Chondrocyte (in vitro differentiated cells): ENCODE measurements at regions not wholly inside any gene's neighbourhood (a gene's known extent, or its start where the extent isn't known, plus 50 kb on each side); places are given as distances from the start of the nearest gene placed in this dataset.

ENCODE experiments used
- DNase-seq: peaks from one replicate; pipeline ENCODE4 v3.0.0; 2021; ENCODE audit warnings: mixed read lengths, low spot score
- H3K27ac Mint-ChIP-seq: one replicate; pipeline ENCODE4 v1.8.0; 2021; ENCODE audit warnings: mild to moderate bottlenecking, moderate library complexity, mixed read lengths; ENCODE audit not compliant: unreplicated experiment
- H3K27me3 Mint-ChIP-seq: 2 replicates; pipeline ENCODE4 v1.8.0; 2021; ENCODE audit warnings: low read depth, mixed read lengths
- H3K36me3 Mint-ChIP-seq: 2 replicates; pipeline ENCODE4 v1.8.0; 2021; ENCODE audit warnings: low read depth, mixed read lengths
- H3K4me1 Mint-ChIP-seq: 2 replicates; pipeline ENCODE4 v1.8.0; 2021; ENCODE audit warnings: low read depth, mild to moderate bottlenecking, mixed read lengths
- H3K4me3 Mint-ChIP-seq: one replicate; pipeline ENCODE4 v1.8.0; 2021; ENCODE audit warnings: mild to moderate bottlenecking, moderate library complexity, mixed read lengths; ENCODE audit not compliant: unreplicated experiment
- H3K9me3 Mint-ChIP-seq: 2 replicates; pipeline ENCODE4 v1.8.0; 2021; ENCODE audit warnings: low read depth, mixed read lengths
- TF ChIP-seq, protein P1 (sequence below): fragments of 200-600 bp; sonication (generic); IDR thresholded peaks from 2 replicates; pipeline ENCODE4 v1.5.0; 2021; ENCODE audit warnings: antibody characterized with exemption, mild to moderate bottlenecking, moderate library complexity

DNA sequence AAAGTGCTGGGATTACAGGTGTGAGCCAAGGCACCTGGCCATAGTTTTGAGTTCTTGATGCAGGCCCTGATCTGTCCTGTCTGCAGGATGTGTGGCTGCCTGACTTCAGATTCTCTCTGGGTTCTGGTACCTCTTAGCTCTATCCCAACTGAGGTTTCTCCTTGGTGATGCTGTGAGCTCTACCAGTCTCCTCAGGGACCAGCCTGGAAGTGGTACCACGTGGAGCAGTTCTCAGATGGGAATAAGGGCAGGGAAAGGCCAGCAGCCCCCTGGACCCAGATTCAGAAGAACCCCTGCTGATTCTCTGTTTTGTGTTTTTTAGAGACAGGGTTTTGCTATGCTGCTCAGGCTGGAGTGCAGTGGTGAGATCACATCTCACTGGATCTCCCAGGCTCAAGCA, 85.0 kb upstream of the HELT start:
- peaks cover 10% of the 10 kb centered on the region for H3K27me3 Mint-ChIP-seq
- TF ChIP-seq, protein P1, sequence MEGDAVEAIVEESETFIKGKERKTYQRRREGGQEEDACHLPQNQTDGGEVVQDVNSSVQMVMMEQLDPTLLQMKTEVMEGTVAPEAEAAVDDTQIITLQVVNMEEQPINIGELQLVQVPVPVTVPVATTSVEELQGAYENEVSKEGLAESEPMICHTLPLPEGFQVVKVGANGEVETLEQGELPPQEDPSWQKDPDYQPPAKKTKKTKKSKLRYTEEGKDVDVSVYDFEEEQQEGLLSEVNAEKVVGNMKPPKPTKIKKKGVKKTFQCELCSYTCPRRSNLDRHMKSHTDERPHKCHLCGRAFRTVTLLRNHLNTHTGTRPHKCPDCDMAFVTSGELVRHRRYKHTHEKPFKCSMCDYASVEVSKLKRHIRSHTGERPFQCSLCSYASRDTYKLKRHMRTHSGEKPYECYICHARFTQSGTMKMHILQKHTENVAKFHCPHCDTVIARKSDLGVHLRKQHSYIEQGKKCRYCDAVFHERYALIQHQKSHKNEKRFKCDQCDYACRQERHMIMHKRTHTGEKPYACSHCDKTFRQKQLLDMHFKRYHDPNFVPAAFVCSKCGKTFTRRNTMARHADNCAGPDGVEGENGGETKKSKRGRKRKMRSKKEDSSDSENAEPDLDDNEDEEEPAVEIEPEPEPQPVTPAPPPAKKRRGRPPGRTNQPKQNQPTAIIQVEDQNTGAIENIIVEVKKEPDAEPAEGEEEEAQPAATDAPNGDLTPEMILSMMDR, result no peak

DNA sequence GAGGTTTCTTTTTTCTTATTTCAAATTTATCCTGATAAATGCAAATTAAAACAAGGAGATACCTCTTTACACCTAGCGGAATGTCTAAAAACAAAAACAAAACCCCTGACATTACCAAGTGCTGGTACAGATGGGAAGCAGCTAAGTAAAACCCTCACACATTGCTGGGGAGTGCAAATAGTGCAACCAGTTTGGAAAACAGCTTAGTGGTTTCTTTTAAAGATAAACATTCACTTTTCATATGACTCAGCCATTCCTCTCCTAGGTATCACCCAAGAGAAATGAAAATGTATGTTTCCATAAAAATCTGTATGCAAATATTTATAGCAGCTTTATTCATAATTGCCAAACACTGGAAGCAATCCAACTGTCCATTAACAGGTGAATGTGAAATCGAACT, 84.1 kb upstream of the HELT start:
- Mint-ChIP-seq H3K4me1 (peaks cover 9% of the 10 kb centered on the region), H3K27me3 (peaks cover 10% of the 10 kb centered on the region), H3K36me3 (no peaks in the 10 kb centered on the region), H3K4me3 (no peak overlapping the region), H3K9me3 (no peaks in the 10 kb centered on the region), H3K27ac (no peak overlapping the region)
- DNase-seq, result no peak
- TF ChIP-seq, protein P1, result no peak

More for the DNA sequence above, 85.0 kb upstream of the HELT start:
- H3K36me3 Mint-ChIP-seq, result no peaks in the 10 kb centered on the region
- H3K27ac Mint-ChIP-seq, result no peak overlapping the region
- peaks cover 9% of the 10 kb centered on the region for H3K4me1 Mint-ChIP-seq
- no peak overlapping the region for H3K4me3 Mint-ChIP-seq
- no peak for DNase-seq
- peaks cover 6% of the 10 kb centered on the region for H3K9me3 Mint-ChIP-seq

DNA sequence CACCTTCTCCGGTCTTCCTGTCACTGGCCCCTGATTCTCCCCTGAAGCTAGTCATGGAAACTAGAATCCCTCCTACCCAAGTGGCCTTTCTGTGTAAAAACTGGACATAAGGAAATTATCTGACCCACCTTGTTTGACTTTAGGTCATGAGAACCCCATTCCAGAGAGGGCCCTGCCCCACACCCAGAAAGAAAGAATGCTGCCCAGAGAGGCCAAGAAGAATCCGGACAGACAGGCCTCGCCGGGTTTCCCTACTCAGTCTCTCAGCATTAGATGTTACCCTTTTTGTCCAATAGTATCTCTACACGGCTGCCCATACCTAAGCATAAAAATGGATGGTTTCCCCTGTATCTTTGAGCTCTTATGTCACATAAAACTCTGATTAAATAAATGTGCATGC, 83.3 kb upstream of the HELT start:
- Mint-ChIP-seq H3K36me3 (peaks cover 1% of the 10 kb centered on the region), H3K4me3 (no peak overlapping the region), H3K27ac (no peak overlapping the region), H3K9me3 (peaks cover 2% of the 10 kb centered on the region), H3K27me3 (peaks cover 10% of the 10 kb centered on the region), H3K4me1 (peaks cover 9% of the 10 kb centered on the region)
- no peak for DNase-seq
- TF ChIP-seq, protein P1, result no peak

DNA sequence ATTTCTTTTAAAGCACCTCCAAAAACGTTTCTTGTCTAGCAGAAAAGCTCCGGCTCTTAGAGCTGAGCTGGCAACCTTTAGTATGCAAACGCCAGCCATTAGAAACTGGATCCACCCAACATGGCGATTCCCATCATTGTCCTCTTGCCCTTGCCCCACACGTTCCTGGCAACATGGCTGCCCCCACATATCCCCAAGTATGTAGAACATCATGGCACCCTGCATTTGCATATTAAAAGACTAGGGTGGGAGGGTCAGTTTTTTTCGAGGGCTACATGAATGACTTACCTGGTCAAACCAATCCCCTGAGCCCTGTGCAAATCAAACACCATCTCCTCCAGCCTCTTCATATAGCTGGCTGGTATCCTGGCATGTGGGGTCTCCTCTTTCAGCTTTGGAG, 82.2 kb upstream of the HELT start:
- H3K4me3 Mint-ChIP-seq, result no peak overlapping the region
- H3K36me3 Mint-ChIP-seq, result peaks cover 5% of the 10 kb centered on the region
- no peak for DNase-seq
- peaks cover 9% of the 10 kb centered on the region for H3K4me1 Mint-ChIP-seq
- H3K9me3 Mint-ChIP-seq, result peaks cover 7% of the 10 kb centered on the region
- TF ChIP-seq, protein P1, result no peak
- no peak overlapping the region for H3K27ac Mint-ChIP-seq
- peaks cover 10% of the 10 kb centered on the region for H3K27me3 Mint-ChIP-seq

DNA sequence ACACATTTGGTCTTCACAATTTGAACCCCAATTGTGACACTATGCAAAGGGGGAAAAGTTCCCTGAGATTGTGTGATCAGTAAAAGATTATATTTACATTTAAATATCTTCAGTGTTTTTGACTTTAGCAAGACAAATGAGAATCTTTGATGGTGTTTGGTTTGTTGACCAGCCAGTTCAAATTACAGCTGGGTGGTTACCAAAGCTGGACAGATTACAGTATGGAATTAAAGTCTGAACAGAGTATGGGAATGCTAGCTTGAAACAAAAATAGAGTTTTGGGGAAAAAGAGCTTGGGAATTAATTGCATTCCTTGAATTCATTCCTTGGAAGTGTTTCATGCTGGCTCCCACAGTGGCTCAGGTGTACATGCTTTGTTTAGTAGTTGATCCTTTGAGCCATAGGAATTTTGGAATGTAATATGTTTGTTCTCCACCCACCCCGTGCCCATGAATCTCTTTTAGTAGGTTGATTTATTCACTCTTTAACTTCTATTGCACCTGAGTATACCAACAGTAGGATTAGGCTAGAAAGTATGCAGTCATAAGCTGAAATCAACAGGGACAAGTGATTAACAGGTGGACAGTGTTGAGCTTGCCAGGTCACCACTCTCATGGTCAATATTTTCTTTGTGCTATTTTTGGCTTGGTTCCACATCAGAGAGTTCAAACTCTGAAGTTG, 81.1 kb upstream of the HELT start:
- no peak overlapping the region for H3K4me3 Mint-ChIP-seq
- TF ChIP-seq, protein P1, result no peak
- no peak overlapping the region for H3K27ac Mint-ChIP-seq
- peaks cover 5% of the 10 kb centered on the region for H3K36me3 Mint-ChIP-seq
- H3K9me3 Mint-ChIP-seq, result peaks cover 7% of the 10 kb centered on the region
- H3K27me3 Mint-ChIP-seq, result peaks cover 9% of the 10 kb centered on the region
- peaks cover 9% of the 10 kb centered on the region for H3K4me1 Mint-ChIP-seq
- DNase-seq, result no peak
